GM12891 (cell line): ENCODE measurements at regions not wholly inside any gene's neighbourhood (a gene's known extent, or its start where the extent isn't known, plus 50 kb on each side); places are given as distances from the start of the nearest gene placed in this dataset.

Source experiments
- POLR2A ChIP-seq: IDR thresholded peaks from 2 replicates; pipeline ENCODE4 v1.6.1; 2011; ENCODE audit warnings: low read depth, low read length, control low read depth
- POLR2AphosphoS5 ChIP-seq: IDR thresholded peaks from 2 replicates; pipeline ENCODE4 v1.6.1; 2011; ENCODE audit warnings: low read depth, low read length, control low read depth

- TF ChIP-seq POLR2A (no peak), POLR2AphosphoS5 (no peak)
These were observed 175.7 kb upstream of the MEOX2 start for GRCh38 chr7:15862016-15862780.
